SK-N-SH (cell line): ENCODE measurements at regions not wholly inside any gene's neighbourhood (a gene's known extent, or its start where the extent isn't known, plus 50 kb on each side); places are given as distances from the start of the nearest gene placed in this dataset.

ENCODE experiments used
- MEF2A ChIP-seq: IDR thresholded peaks from 2 replicates; pipeline ENCODE4 v1.4.0; 2012; ENCODE audit warnings: low read depth, borderline replicate concordance
- YY1 ChIP-seq: IDR thresholded peaks from 2 replicates; pipeline ENCODE4 v1.4.0; 2012; ENCODE audit warnings: low read depth, mild to moderate bottlenecking

DNA sequence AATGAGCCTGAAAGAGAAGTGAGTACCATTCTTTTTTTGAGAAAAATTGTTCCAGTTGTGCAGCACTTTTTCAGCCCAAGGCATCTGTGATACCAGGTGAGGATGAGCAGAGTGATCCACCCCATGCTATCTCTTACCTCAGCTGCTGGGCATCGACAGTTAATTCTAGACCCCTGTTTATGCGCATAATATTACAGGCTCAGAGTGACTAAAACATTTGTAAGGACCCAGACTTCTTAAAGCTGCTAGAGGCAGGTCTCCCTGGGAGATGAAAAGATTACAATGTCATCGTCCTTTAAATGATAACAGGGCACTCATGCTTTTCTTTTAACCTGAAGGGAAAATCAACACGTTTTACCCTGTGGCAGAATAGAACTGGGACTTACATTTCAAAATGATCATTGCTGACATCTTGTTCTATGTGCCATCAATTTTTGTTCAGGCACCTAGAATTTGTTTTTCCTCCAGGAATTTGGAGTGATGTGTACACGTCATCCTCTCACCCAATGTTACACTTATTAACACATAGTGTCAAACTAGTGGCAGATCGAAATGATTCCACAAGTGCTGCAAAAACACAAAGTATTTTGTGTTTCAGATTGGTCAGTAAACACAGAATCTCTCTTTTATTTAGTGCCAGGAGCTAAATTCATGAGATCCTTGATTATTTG lies 684.6 kb downstream of the UTRN start:
- TF ChIP-seq YY1: no peak
- TF ChIP-seq MEF2A: no peak
